ENCODE measurements at regions not wholly inside any gene's neighbourhood (a gene's known extent, or its start where the extent isn't known, plus 50 kb on each side); places are given as distances from the start of the nearest gene placed in this dataset.

DNA sequence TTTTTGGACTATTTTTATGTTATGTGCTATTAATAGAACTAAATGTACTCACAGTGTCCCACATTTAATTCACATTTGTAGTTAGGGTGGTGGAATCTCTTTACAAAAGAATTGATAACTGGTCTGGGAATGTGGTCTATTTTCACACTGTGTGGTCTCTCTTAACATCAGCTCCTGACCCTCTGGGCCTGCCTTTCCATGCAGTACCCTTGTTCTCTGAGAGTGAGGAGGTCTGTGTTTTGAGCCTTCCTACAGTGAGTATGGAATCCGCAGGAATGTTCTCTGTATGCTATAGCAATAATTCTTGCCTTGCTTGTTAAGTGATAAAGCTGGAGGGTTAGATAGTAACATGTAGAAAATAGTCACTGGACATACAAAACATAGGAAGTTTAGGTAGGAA is 717.3 kb upstream of the POU3F2 start:
- TF ChIP-seq, protein P1, sequence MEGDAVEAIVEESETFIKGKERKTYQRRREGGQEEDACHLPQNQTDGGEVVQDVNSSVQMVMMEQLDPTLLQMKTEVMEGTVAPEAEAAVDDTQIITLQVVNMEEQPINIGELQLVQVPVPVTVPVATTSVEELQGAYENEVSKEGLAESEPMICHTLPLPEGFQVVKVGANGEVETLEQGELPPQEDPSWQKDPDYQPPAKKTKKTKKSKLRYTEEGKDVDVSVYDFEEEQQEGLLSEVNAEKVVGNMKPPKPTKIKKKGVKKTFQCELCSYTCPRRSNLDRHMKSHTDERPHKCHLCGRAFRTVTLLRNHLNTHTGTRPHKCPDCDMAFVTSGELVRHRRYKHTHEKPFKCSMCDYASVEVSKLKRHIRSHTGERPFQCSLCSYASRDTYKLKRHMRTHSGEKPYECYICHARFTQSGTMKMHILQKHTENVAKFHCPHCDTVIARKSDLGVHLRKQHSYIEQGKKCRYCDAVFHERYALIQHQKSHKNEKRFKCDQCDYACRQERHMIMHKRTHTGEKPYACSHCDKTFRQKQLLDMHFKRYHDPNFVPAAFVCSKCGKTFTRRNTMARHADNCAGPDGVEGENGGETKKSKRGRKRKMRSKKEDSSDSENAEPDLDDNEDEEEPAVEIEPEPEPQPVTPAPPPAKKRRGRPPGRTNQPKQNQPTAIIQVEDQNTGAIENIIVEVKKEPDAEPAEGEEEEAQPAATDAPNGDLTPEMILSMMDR (conservative IDR thresholded peaks at IDR 0.05; ENCODE audit: low read depth, low read length): no peak
- TF ChIP-seq EZH2 (IDR thresholded peaks at IDR 0.05; ENCODE audit: borderline replicate concordance, low read depth, low read length, poor library complexity, severe bottlenecking): no peak
